Activated naive CD8-positive, alpha-beta T cell treated with anti-CD3 and anti-CD28 coated beads, Interleukin-2, amount 50 U/mL, for 24 hours (primary cell): ENCODE measurements at regions not wholly inside any gene's neighbourhood (a gene's known extent, or its start where the extent isn't known, plus 50 kb on each side); places are given as distances from the start of the nearest gene placed in this dataset.

ENCODE experiments used
- ATAC-seq: fragments of 150-1000 bp; cut with Tn5 transposase; one replicate; pipeline ENCODE4 v1.10.0; 2021
- DNase-seq: peaks from one replicate; pipeline ENCODE4 v3.0.0; 2021
- H3K27ac Mint-ChIP-seq: one replicate; pipeline ENCODE4 v1.8.0; 2021; ENCODE audit warnings: mild to moderate bottlenecking, mixed read lengths
- H3K27me3 Mint-ChIP-seq: one replicate; pipeline ENCODE4 v1.8.0; 2021; ENCODE audit warnings: mixed read lengths
- H3K36me3 Mint-ChIP-seq: one replicate; pipeline ENCODE4 v1.8.0; 2021; ENCODE audit warnings: low read depth, mixed read lengths
- H3K4me1 Mint-ChIP-seq: one replicate; pipeline ENCODE4 v1.8.0; 2021; ENCODE audit warnings: mixed read lengths
- H3K4me3 Mint-ChIP-seq: one replicate; pipeline ENCODE4 v1.8.0; 2021; ENCODE audit warnings: mild to moderate bottlenecking, moderate library complexity, mixed read lengths
- H3K9me3 Mint-ChIP-seq: one replicate; pipeline ENCODE4 v1.8.0; 2021; ENCODE audit warnings: mixed read lengths

DNA sequence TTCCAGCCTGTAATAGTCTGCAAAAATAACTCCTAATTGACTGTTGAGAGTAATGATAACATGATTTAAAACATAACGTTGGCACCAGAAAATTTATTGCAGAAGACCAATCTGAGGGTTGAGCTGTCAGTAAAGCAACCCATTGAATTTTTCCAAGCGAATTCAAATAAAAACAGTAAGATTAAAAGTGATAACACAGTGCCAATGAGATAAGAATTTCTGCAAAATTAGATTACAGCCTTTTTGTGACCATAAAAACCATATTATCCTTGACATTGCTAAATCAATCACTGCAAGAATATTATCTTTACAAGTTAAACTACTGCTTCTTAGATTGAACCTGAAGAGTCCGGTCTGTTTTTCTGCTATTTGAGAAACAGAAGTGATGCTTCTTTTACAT, 341.4 kb downstream of the CDH11 start:
- no peak overlapping the region for H3K27ac Mint-ChIP-seq
- H3K27me3 Mint-ChIP-seq, result no peaks in the 10 kb centered on the region
- ATAC-seq, result no peak
- H3K4me3 Mint-ChIP-seq, result no peak overlapping the region
- H3K4me1 Mint-ChIP-seq, result no peaks in the 10 kb centered on the region
- H3K36me3 Mint-ChIP-seq, result no peaks in the 10 kb centered on the region
- DNase-seq, result no peak
- H3K9me3 Mint-ChIP-seq, result no peaks in the 10 kb centered on the region

DNA sequence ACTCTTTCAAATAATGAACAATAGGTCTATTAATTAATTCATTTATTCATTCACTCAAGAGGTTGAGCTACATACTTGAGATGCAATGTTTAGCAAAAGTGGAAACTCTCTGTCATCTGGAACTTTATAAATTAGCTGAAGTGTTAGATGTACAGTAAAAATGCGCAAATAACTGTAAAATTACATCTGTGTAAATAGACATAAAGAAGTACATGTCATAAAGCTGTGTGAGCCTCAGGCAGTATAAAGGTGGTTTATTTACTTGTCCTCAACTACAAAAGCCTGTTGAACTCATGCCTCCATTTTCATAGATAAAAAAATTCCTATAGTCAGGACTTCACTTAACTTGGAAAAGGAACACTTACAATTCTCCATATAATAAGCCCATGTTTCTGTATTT, 343.1 kb downstream of the CDH11 start:
- no peak overlapping the region for H3K27ac Mint-ChIP-seq
- H3K4me3 Mint-ChIP-seq, result no peak overlapping the region
- no peaks in the 10 kb centered on the region for H3K36me3 Mint-ChIP-seq
- DNase-seq (no peak), ATAC-seq (no peak)
- H3K27me3 Mint-ChIP-seq, result no peaks in the 10 kb centered on the region
- H3K9me3 Mint-ChIP-seq, result no peaks in the 10 kb centered on the region
- no peaks in the 10 kb centered on the region for H3K4me1 Mint-ChIP-seq

DNA sequence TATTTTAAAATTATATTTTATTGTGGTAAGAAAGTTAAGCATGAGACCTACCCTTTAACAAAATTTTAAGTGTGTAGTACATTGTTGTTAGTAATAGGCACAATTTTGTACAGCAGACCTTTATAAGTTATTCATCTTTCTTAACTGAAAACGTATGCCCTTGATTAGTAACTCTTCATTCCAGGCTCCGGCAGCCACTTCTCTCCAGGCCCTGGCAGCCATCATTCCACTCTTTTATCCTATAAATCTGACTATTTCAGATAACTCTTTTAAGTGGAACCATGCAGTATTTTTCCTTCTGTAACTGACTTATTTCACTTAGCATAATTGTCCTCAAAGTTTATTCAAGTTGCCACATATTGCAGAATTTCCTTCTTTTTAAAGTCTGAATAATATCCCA, 348.2 kb downstream of the CDH11 start:
- no peak overlapping the region for H3K27ac Mint-ChIP-seq
- H3K4me3 Mint-ChIP-seq, result no peak overlapping the region
- H3K4me1 Mint-ChIP-seq, result no peaks in the 10 kb centered on the region
- H3K9me3 Mint-ChIP-seq, result no peaks in the 10 kb centered on the region
- DNase-seq (no peak), ATAC-seq (no peak)
- H3K36me3 Mint-ChIP-seq, result no peaks in the 10 kb centered on the region
- no peaks in the 10 kb centered on the region for H3K27me3 Mint-ChIP-seq

DNA sequence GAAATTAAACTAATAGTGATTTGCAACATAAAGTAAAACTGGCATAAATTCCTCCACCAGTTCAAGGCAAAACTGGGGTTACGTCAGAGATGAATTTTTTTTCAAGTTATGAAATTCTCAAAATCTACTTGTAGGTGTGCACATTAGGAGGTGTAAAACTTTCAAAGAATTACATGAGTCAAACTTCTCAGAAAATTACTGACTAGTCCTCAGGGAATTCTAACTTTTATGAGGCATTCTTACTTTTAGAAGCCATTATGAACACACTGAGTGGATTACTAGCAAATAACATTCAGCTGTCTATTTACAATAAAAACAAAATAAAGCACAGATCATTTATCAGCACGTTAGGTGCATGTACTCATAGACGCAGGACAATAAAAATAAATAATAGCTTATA, 348.7 kb downstream of the CDH11 start:
- no peak overlapping the region for H3K4me3 Mint-ChIP-seq
- ATAC-seq (no peak), DNase-seq (no peak)
- no peaks in the 10 kb centered on the region for H3K9me3 Mint-ChIP-seq
- H3K27ac Mint-ChIP-seq, result no peak overlapping the region
- H3K36me3 Mint-ChIP-seq, result no peaks in the 10 kb centered on the region
- H3K27me3 Mint-ChIP-seq, result no peaks in the 10 kb centered on the region
- H3K4me1 Mint-ChIP-seq, result no peaks in the 10 kb centered on the region

DNA sequence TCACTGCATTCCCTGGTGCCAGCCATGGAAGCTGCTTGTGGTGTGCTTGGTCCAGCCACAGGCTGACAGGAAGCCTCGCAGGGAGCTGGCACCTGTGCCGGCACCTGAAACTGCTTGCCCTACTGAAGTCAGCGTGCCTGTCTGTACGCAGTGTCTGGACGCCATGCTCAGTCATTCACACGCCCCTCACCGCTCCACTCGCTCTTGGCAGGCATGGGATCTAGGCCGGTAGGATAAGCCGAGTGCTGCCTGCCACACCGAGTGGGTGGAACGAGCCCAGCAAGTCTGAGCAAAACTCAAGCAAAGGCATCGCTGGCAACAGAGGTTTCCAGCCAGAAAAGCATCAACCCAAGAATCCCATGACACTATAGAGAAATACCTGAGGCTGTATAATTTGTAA, 350.6 kb downstream of the CDH11 start:
- no peak overlapping the region for H3K27ac Mint-ChIP-seq
- H3K4me3 Mint-ChIP-seq, result no peak overlapping the region
- H3K4me1 Mint-ChIP-seq, result no peaks in the 10 kb centered on the region
- ATAC-seq, result no peak
- no peak for DNase-seq
- no peaks in the 10 kb centered on the region for H3K27me3 Mint-ChIP-seq
- H3K36me3 Mint-ChIP-seq, result no peaks in the 10 kb centered on the region
- peaks cover 6% of the 10 kb centered on the region for H3K9me3 Mint-ChIP-seq

DNA sequence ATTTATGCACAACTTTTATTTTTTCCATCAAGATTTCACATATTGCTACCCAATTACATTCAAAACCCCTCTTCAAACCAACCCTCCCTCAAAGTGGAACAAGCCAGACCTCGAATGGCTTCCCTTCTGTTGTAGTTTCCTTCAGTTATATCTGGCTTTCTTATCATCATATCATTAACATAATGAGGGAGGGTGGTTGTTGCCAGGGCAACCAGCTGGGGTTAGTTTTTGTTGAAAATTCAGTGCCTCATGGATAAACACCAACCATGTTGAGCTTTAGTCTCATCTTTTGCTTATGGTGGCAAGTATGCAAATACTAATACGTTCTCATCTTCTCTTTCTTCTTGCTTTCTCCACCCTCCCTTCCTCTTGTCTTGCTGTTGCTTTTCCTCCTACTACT, 359.7 kb downstream of the CDH11 start:
- peaks cover 16% of the 10 kb centered on the region for H3K9me3 Mint-ChIP-seq
- DNase-seq, result no peak
- H3K27ac Mint-ChIP-seq, result no peak overlapping the region
- ATAC-seq, result no peak
- H3K36me3 Mint-ChIP-seq, result no peaks in the 10 kb centered on the region
- no peaks in the 10 kb centered on the region for H3K4me1 Mint-ChIP-seq
- no peak overlapping the region for H3K4me3 Mint-ChIP-seq
- H3K27me3 Mint-ChIP-seq, result no peaks in the 10 kb centered on the region

DNA sequence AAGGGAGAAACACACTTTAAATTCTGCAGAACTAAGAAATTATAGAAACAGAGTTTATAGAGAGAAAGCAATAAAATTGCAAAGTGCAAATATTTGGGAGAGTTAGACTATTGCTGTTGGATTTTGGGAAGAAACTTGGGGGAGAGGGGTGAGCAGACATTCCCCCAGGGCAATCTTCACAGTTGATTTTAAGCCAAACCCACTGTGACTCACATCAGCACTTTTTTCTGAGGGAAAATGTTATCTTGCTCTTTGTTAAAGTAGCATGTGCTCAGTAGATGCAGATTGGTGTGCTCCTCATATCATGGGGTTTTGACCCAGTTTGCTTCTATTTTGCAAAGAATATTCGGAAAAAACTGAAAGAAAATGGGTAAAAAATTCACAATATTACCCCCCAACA, 367.6 kb downstream of the CDH11 start:
- DNase-seq (no peak), ATAC-seq (no peak)
- H3K4me1 Mint-ChIP-seq, result no peaks in the 10 kb centered on the region
- no peak overlapping the region for H3K27ac Mint-ChIP-seq
- H3K27me3 Mint-ChIP-seq, result no peaks in the 10 kb centered on the region
- no peaks in the 10 kb centered on the region for H3K36me3 Mint-ChIP-seq
- peaks cover 9% of the 10 kb centered on the region for H3K9me3 Mint-ChIP-seq
- H3K4me3 Mint-ChIP-seq, result no peak overlapping the region

DNA sequence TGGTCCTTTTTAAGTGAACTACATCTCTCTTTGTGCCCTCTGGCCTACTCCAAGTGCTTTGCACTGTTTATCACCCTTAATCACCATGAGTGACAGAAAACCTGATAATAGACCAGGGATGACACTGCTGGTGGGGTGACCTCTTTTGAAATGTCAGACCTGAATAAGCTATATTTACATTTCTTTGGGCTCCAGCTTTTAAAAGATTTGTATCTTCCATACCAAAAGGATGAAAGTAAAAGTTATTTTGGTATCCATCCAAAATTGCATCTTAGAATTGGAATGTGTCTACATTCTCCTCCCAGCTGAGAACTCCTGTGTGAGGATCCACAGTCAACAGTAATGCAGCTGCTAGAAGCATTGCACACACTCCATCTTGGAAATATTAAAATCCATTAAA, 370.0 kb downstream of the CDH11 start:
- H3K9me3 Mint-ChIP-seq, result peaks cover 16% of the 10 kb centered on the region
- DNase-seq (no peak), ATAC-seq (no peak)
- H3K27me3 Mint-ChIP-seq, result no peaks in the 10 kb centered on the region
- H3K4me1 Mint-ChIP-seq, result no peaks in the 10 kb centered on the region
- no peaks in the 10 kb centered on the region for H3K36me3 Mint-ChIP-seq
- no peak overlapping the region for H3K4me3 Mint-ChIP-seq
- H3K27ac Mint-ChIP-seq, result no peak overlapping the region

DNA sequence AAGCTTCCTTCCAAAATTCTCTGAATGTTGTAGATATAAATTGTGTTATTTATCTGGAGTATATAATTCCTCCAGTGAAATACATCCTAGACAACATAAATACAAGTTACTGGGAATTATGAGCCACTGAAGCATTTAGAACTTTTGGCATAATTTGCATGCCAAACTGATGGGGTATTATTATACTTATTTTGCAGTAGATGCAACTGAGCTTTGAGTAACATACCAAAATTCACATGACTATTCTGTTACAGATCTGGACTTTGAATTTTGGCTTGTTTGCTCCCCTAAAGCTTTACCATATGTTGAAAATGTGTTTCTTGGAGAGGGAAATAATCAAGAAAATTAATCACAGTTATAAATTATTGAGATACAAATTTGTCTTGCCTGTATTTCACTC, 372.5 kb downstream of the CDH11 start:
- ATAC-seq (no peak), DNase-seq (no peak)
- no peak overlapping the region for H3K4me3 Mint-ChIP-seq
- H3K4me1 Mint-ChIP-seq, result no peaks in the 10 kb centered on the region
- H3K27ac Mint-ChIP-seq, result no peak overlapping the region
- no peaks in the 10 kb centered on the region for H3K36me3 Mint-ChIP-seq
- no peaks in the 10 kb centered on the region for H3K27me3 Mint-ChIP-seq
- H3K9me3 Mint-ChIP-seq, result peaks cover 20% of the 10 kb centered on the region

DNA sequence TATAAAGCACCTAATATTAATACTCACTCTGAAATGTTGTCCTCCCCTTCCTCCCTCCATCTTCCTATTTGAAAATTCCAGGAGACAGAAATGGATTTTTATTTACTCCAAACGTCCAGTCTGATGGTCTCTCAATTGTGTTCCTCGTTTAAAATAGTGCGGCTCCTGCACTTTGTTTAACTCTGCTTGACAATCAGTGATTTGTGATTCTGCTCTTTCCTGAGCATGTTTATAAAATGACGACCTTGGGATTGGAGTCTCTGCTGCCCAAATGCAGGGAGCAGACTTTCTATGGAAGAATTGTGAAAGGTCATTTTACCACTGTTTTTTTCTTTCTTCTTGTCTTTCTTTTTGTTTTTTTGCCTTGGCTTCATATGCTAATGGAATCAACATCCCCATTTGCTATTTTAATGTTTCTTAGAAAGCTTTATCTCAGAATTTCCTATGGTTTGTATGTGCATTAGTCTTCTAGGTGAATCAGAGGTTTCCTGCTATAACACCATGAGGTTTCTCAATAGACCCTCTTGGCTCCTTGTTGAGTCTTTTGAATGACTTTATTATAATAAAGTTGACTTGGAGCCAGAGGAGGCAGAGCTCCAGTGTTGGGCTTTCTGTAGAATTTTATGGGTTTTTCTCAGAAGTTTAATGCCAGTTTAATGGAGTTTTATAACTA, 376.5 kb downstream of the CDH11 start:
- Mint-ChIP-seq H3K4me3 (no peak overlapping the region), H3K27me3 (no peaks in the 10 kb centered on the region), H3K9me3 (peaks cover 21% of the 10 kb centered on the region), H3K4me1 (no peaks in the 10 kb centered on the region), H3K27ac (no peak overlapping the region), H3K36me3 (no peaks in the 10 kb centered on the region)
- ATAC-seq (no peak), DNase-seq (no peak)

DNA sequence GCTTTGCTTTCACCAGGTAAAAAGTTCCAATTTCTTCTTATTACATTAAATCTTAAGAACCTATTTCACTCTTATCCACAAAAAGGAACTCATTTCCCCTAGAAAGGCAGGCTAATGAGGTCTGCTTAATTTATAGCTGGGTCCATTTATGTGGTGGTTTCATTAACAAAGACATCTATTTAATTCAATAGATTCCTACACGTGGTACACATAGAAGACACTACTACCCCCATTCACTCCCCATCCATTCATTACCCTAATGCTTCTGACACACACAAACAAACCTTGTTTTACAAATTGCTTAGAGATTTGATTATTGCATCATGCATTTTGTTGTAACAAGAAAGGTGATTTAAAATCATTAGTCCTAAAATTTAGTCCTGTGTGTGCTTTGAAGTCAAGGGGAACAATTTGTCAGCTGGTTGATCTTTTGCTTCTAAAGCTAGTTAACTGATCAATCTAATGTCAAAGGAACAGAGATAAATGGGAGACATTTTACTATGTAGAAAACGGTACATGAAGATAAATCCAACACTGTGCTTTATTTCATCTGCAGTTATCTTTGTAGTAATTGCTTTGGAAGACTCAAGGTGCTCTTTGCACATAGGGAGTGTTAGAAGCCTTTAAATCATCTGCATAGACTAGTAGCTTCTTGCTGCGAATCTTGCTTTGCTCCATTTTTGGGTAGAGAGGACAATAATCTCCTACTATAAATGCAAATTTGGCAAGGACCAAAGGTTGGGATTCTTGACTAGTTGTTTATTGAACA, 379.2 kb downstream of the CDH11 start:
- no peak for ATAC-seq
- H3K9me3 Mint-ChIP-seq, result peaks cover 15% of the 10 kb centered on the region

DNA sequence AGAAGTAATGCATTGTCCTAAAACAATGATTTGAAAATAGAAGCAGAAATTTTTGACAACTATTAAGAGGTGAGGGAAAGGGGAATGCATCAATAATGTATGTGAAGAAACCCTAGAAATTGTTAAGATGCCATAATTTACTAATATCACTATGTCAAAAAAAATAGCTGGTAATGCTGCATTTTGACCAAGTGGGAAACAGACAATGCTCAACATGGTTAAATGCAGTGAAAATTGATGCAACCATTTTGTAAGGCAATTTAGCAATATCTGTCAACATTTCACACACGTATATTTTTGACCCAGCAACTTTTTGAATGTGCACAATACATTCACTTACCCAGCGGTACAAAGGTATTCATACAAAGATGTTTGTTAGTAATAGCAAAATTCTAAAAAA, 381.6 kb downstream of the CDH11 start:
- H3K27me3 Mint-ChIP-seq, result no peaks in the 10 kb centered on the region
- no peaks in the 10 kb centered on the region for H3K36me3 Mint-ChIP-seq
- ATAC-seq (no peak), DNase-seq (no peak)
- H3K4me1 Mint-ChIP-seq, result no peaks in the 10 kb centered on the region
- no peak overlapping the region for H3K4me3 Mint-ChIP-seq
- H3K27ac Mint-ChIP-seq, result no peak overlapping the region
- H3K9me3 Mint-ChIP-seq, result peaks cover 15% of the 10 kb centered on the region

More for the DNA sequence above, 379.2 kb downstream of the CDH11 start:
- H3K4me3 Mint-ChIP-seq, result no peak overlapping the region
- no peak for DNase-seq
- H3K27ac Mint-ChIP-seq, result no peak overlapping the region
- no peaks in the 10 kb centered on the region for H3K36me3 Mint-ChIP-seq
- H3K27me3 Mint-ChIP-seq, result no peaks in the 10 kb centered on the region
- H3K4me1 Mint-ChIP-seq, result no peaks in the 10 kb centered on the region

DNA sequence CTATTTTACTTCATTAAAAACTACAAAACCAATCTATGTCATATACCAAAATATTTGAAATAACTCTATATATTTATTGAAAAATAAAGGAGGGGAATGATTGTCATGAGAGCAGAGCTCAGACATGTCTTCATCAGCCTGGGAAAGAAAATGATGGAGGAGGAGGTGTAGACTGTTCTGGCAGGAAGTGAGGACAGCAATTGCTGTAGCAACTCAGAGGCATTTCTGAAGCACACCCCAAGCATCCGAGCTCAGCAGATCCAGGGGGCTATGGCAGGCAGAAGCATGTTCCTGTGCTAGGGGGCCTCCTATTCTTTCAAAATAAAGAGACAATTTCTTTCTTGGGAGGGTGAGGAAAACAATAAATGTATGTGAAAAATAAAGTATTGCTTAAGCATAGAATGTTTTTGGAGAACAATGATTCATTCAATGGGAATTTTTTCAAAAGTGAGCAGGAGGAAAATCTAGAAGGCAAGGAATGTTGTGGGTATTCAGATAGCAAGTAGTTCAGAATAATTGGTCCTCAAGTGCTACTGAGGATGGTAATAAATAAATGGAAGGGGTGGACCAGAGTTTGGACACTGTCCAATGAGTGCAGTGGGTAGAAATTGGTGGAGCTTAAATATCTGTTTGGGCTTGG, 383.4 kb downstream of the CDH11 start:
- H3K27ac Mint-ChIP-seq, result no peak overlapping the region
- no peak overlapping the region for H3K4me3 Mint-ChIP-seq
- no peaks in the 10 kb centered on the region for H3K4me1 Mint-ChIP-seq
- no peaks in the 10 kb centered on the region for H3K36me3 Mint-ChIP-seq
- peaks cover 6% of the 10 kb centered on the region for H3K9me3 Mint-ChIP-seq
- DNase-seq (no peak), ATAC-seq (no peak)
- H3K27me3 Mint-ChIP-seq, result no peaks in the 10 kb centered on the region

DNA sequence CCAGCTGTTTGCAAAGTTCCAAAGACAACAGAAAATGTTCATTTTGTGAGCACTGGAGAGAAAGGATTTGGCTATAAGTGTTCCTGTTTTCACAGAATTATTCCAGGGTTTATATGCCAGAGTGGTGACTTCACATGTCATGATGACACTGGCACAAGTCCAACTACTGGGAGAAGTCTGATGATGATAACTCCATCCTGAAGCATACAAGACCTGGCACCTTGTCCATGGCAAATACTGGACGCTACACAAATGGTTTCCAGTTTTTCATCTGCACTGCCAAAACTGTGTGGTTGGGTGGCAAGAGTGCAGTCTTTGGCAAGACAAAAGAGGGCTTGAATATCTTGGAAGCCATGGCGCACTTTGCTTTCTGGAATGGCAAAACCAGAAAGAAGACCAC, 385.0 kb downstream of the CDH11 start:
- ATAC-seq (no peak), DNase-seq (no peak)
- Mint-ChIP-seq H3K27me3 (no peaks in the 10 kb centered on the region), H3K4me3 (no peak overlapping the region), H3K27ac (no peak overlapping the region), H3K4me1 (no peaks in the 10 kb centered on the region), H3K36me3 (no peaks in the 10 kb centered on the region), H3K9me3 (peaks cover 16% of the 10 kb centered on the region)

DNA sequence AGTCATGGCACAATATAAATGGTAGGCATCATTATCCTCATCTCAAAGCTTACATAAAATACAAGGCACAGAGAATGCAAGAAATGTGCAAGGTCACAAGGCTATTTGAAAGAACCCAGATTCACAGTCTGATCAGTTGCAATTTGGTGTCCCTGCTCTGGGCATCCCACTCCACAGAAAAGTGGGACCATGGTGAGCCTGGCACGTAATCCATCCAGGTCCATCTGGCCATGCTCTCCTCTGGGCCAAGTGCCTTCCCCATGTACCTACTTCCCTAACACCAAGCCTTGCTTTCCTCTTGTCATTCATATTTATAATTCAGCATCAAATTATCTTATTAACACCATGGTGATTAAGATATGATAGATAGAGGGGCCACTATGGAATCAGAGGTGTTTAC, 390.0 kb downstream of the CDH11 start:
- H3K27ac Mint-ChIP-seq, result no peak overlapping the region
- ATAC-seq (no peak), DNase-seq (no peak)
- H3K27me3 Mint-ChIP-seq, result no peaks in the 10 kb centered on the region
- H3K4me3 Mint-ChIP-seq, result no peak overlapping the region
- H3K36me3 Mint-ChIP-seq, result no peaks in the 10 kb centered on the region
- H3K4me1 Mint-ChIP-seq, result no peaks in the 10 kb centered on the region
- peaks cover 13% of the 10 kb centered on the region for H3K9me3 Mint-ChIP-seq
